ENCODE measurements at regions not wholly inside any gene's neighbourhood (a gene's known extent, or its start where the extent isn't known, plus 50 kb on each side); places are given as distances from the start of the nearest gene placed in this dataset.

DNA sequence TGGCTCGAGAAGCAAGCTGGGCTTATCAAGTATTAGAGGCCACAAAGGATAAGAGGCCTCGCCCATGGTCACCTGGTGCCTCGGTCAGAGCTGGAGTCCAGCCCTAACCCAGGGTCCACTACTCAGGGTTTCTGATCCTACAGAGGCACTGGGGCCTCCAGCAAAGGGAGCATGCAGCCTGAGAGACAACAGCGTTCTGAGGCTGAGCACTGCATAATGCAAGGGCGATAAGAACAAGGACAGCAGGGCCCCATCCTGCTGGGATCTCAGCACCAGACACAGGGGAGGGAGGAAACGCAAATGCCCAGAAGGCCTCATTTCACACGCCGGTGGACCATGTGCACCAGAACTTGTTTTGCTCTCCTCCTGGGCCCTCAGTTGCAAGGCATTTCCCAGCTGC, 63.0 kb downstream of the C5orf15 start:
- no peak for DNase-seq

DNA sequence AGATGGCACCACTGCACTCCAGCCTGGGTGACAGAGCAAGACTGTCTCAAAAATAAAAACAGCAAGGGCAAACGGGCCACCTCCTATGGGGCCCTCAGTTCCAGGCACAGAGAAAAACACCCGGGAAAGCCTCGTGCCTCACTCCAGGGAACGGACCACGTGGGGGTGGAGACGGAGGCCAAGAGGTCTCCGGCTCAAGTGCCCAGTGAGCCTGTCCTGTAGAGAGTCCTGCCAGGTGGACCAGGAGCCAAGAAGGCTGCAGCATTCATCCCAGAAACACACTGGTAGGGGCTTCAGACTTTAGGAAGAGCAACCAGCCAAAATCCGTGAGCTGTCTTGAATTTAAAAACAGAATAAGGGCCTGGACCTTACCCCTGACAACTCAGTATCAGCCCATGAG, 63.8 kb downstream of the C5orf15 start:
- DNase-seq = no peak

DNA sequence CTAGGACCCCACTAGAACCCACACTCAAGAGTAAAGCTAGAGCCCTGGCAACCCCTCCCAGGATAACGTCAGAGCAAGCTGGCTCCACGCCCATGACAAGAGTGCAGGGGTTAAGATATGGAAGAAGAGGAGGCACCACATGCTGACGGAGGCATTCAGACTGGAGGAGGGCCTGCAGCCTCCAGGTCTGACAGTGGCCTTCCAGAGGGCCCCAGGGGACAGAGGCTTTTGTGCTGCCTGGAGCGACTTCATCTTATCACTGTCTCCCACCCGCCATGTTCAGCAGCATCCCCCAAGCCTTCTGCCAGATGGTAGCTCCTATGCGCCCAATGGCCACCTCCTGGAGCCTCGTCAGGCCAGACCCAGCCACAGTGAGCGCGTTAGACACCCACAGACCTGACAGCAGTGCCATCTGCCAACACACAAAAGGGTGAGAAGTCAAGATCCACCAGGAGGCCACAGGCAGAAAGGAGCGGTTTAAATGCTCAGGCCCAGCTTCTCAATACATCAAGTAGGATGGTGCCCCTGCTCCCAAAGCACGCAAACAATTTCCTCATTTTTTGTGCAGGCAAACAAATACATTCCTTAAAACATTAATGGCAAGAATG, 65.8 kb downstream of the C5orf15 start:
- no peak for DNase-seq

DNA sequence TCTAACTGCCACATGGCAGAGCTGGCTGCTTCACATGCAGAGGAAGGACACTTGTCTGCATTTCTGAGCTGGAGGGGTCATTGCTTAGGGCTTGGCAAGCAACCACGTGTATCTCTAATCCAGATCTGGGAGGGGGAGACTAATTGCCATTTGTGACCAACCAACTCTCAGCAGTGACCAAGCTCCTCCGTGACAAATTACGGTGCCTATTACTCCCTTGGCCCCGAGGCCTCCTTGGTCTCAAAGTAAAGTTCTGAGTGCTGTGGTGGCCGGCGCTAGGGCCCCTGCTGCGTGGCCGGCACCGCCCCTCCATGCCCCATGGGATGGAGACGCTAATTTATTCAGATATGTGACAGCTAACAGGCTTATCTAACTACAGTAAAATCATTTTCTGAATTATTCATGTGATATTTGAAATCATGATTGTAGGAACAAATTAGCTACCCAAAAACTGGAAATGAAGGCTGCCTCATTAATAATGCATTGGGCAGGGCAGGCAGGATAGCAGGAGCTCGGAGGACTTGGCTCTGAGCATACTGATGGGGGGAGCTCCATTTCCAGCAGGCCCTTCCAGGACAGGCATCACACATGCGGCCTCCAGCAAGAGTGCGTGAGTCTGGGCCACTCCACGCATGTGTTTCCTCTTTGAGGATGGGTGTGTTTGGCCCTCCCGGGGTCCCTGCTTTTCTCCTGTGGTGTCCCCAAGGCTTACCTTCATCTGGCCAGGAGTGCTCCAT, 67.7 kb downstream of the C5orf15 start:
- DNase-seq = no peak

DNA sequence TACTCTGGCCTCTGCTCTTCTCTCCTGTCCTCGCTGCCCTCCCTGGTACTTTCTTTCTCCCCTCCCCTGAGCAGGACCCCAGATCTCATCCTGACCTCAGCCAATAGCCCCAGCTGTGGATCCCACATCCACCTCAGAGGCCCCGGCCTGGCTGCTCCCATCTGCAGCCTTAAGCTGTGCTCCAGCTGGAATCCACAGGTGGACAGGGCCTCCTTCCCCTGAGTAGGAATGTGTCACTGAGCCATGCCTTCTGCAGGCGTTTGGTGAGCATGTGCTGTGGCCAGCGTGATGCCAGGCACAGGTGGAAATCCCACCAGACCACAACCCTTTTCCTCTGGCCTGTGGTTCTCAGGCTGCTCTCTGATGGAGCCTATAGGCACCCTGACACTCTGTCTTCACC, 68.9 kb downstream of the C5orf15 start:
- no peak for DNase-seq

DNA sequence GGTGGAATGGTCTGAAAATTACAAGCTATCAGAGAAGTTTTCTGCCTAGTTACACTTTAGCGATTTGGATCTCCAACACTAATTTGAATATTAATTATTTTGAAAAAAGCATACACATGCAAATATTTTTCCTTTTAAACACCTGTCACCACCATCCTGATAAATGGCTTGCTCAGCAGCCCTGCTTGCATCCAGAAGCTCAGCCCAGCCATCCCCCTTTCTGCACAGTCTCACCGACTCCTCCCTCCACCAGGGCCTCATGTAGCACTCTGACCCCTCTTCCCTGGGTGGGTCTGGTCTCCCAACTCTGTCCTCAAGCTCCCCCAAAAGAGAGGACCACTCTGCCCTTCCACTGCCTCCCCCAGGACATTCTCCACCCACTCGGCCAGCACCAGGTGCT, 70.0 kb downstream of the C5orf15 start:
- DNase-seq = no peak

DNA sequence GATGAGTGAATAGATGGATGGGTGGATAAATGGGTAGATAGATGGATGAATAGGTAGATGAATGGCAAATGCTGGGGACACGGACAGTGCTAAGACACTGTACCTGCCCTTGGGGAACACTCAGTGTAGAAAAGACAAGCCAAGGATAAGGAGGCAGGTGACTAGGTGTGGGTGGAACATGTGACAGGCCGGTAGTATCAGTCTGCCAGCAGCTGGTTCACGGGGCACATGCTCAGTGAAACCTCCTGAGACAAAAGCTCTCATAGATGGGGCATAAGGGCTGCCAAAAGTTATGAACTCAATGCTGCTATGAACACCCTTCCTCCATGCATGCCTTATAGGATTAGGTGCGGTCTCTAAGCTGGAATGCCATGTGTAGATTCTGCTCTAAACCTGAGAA, 71.0 kb downstream of the C5orf15 start:
- DNase-seq = no peak

DNA sequence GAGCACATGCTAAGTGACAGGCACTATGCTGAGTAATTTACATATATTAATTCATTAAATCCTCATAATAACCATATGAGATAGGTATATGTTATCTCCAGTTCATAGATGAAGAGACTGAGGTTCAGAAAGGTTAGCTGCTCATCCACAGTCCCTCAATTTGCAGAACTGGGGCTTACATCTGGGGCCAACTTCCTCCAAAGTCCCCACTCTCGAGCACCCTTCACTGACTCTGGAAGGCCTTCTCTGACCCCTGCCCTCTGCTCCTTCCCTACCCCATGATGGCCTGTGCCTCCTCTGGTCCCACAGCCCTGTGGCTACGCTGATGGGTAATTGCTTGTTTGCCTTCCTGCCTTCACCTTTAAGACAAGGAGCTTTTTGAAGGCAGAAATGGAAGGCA, 71.6 kb downstream of the C5orf15 start:
- no peak for DNase-seq

DNA sequence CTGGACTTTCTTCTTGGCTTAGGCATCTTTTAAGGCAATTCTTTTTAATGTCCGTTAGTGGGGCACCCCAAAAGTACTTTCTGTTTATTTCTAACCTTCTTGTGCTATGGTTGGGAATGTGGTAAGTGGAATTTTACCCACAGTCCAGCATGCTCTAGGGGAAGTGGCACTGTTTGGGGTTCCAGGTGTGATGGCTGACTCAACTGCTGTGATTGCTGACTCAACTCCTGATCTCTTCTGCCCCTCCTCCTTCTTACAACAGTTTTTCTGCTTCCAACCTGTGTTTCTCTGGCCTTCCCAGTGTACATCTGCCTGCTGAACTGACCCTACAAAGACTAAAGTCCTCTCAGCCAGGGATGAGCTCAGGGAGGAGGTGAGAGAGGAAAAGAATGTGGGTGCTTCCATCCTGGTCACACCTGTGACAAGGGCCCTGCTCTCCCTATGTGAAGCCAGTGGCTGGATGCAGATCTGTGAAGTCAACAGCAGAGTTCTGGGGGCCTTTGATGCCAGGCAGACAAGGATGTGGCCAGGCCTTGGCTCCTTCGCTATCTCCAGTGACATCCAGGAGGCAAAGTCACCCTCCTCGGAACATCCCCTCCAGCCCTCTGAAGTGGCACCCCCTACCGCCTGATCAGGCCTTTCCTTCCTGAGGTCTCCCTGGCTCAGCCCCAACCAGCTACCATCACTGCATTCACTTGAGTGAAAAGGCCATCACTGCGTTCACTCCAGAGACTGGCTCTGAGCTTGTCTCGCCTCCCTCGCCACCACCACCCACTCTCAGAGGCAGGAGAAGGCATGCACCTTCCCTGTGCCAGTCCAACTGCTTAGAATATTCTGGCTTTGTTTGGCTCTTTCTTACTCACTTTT, 72.2 kb downstream of the C5orf15 start:
- DNase-seq = no peak

DNA sequence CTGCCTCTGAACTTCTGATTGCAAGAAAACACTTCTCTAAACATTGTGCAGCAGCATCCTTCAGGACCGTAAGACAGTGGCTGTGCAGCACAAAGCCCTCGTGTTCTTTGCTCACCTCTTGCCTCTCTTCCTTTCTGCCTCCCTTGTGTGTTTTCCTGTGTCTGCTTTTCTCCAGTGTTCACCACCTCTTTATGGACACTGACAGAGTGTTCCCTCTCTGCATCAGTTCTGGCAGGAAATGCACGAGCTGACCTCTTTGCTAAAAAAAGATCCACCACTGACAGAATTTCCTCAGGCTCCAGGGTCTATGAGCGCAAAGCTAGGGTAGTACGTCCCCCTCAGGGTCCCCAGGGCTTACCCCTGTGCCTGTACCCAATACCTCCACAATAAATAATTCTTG, 74.3 kb downstream of the C5orf15 start:
- DNase-seq = no peak

DNA sequence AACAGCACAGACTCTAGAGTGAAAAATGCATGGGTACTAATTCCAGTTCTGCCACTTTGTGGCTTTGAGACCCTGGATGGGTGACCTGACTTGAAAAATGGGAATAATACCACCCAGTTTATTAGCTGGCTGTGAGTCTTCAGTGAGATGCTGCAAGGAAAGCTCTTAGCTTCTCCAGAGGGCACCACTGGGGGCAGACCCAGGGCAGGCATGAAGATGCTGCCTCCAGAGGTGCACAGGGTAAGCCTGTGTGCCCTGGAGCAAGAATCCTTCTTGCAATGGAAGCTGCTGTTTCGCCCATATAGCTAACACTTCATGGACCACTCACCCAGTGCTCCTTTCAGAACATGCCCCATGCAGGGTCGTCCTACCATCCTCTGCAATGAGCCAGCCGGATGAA, 75.7 kb downstream of the C5orf15 start:
- DNase-seq = no peak

DNA sequence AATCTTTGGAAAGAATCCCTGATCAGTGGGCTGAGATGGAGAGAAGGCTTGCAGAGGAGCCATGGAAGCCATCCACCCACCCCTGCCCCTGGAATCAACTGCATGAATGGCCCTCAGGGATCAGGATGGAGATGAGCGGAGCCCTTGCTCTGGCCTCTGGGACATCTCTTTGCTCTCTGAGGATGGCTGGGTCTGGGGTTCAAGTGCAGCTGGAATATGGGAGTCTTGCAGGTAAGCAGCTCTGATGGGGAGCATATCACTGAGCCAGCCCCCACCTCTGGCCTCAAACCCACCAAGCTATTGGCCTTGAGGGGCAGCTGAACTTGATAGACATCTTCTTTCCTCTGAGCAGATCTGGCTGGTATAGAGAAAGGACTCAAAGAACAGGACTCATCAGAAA, 76.1 kb downstream of the C5orf15 start:
- no peak for DNase-seq

DNA sequence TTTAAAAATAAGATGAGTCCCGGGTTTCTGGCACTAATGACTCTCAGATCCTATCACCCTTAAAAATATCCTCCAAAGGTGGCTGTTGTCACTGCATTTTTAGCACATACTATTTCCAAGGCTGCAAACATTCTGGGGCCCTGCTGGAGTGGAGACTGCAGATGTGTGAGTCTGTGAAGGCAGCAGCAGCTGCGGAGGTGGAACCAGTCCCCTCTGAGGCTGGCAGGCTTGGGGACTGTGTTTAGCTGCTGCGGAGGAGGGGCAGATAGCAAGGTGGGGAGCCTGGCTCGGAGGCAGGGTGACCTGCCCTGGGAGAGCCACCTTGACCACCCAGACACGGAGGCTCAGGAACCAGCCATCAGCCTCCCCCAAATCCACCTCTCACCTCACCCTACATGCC, 77.0 kb downstream of the C5orf15 start:
- no peak for DNase-seq

DNA sequence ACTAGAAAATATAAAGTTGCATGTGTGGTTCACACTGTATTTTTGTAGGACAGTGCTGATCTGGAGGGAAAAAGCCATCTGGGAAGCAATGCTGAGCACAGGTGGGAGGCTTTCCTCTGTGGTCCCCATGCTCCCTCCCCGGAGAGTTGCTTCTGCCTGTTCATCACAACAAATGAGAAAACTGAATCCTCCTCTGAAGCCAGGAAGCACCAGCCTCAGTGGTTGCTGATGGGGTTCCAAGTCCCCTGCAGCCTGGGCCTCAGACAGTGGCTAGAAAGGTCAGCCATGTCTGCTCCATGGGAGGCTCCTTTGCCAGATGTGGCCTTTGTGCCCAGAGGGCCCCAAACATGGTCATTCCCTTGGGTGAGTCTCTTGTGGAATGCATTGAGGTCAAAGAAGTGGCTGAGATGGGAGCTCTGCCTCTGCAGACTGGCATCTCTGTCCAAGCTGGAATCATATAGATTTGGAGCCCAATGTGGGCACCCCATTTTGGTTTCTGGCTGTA, 77.6 kb downstream of the C5orf15 start:
- no peak for DNase-seq

DNA sequence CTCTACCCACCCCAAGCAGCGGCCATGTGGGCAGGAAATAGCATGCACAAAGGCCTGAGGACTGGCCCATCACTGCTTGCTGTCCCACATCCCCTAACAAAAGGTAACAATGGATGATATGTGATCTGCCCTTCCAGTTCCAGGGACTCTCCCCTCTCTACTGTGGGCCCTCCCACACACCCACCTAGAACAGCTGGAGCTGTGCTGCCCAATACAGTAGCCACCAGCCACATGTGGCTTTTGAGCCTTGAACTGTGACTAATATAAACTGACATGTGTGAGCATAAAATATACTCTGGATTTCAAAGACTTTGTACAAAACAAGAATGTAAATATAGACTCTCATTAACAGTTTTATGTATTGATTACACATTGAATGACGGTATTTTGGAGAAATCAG, 78.1 kb downstream of the C5orf15 start:
- no peak for DNase-seq

DNA sequence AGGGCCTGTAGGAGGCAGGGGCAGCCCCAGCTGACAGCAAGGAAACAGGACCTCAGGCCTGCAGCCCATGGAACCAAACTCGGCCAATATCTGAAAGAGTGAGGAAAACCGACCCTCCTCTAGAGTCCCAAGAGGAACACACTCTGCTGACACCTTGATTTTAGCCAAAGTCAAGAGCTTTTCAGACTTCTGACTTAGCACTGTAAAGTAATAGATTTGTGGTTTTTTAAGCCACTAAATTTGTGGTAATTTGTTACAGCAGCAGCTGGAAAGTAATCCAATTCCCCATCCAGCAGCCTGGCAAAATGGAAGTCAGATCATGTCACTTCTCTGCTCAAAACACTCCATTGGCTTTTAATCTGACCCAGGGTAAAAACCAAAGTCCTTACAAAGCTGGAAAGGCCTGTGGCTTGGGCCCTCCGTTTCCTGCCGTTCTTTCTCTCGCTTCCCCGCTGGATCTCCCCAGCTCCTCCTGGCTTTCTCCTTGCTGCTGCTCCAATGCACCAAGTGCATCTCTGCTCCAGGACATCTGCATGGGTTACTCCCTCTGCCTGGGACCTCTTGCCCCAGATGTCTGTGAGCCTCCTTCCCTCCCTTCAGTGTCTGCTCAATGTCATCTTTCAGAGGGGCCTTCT, 79.0 kb downstream of the C5orf15 start:
- DNase-seq = no peak

DNA sequence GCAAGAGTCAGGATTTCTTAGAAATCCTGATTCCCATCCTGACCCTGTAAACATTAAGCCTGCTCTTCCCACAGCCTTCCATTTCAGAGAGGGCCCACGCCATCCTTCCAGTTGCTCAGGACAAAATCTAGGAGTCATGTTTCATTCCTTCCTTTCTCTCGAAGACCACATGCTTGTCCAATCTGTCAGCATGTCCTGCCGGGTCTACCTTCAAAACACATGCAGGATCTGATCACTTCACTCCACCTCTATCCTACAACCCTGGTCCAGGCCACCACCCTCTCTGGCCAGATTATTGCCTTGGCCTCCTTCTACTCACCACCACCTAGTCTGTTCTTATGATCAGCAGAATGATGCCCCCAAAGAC, 79.8 kb downstream of the C5orf15 start:
- DNase-seq = no peak

DNA sequence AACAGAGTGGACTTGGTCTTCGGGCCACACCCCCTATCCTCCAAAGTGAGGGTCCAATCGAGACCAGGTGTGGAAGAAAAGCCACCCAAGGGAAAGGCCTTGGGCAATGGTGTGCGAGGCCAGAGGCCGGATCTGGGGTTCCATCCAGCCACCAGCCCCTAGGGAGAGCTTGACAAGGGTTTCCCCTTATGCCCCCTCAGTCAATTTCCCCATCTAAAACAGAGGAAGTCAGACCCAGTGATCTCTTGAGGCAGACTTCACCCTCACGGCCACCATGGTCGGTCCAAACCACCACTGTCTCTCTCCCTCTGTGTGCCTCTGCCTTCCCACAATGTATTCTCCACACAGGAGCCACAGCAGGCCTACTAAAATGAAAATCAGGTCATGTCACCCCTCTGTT, 82.9 kb downstream of the C5orf15 start:
- no peak for DNase-seq

DNA sequence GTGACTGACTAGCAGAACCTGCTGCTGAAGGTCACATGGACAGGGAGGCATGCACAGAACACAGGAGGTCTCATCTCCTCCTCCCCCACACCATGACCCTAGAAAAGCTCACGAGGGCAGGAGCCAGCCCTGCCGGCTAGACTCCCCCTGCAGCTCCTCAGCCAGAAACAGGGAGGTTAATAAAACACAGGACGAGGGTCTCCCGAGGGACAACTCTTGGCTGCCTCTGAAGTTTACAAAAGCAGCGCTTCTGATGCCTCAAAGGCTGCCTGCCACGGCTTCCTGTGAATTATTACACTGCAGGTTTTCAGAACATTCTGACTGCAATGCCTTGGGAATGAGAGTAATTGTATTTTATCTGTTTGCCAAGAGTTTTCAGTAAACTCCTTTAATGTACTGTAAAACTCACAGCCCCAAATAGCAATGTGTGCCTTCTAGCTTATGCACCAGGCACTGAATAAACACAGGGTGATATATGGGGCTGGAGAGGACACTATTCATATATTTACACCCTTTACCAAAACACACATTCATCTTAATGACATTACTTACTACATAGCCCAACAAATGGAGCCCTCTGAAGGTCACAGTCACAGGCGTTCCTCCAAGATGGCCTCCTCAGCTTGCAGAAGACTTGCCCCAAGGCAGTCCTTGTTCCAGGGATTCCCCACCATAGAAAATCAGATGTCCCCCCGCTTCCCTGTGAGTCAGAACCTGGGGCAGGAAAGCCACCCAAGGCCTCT, 83.7 kb downstream of the C5orf15 start:
- no peak for DNase-seq

DNA sequence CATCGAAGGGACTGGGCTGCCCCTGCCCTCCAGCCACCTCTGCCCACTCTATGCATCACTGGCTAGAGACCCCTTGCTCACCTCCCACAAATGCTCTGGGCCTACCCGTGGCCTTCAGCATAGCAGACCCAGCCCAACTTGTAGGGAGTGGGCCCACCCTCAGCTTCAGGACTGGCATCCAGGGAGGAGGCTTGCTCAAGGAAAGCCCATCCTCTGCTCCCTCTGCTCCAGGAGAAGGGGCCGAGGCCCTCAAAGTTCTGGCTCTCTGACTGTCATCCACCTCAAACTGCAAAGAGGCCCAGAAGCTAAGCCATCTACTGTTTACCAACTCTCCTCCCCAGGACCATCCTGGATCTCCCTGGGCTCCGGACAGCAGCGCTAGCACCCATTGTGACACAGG, 84.5 kb downstream of the C5orf15 start:
- DNase-seq = no peak

DNA sequence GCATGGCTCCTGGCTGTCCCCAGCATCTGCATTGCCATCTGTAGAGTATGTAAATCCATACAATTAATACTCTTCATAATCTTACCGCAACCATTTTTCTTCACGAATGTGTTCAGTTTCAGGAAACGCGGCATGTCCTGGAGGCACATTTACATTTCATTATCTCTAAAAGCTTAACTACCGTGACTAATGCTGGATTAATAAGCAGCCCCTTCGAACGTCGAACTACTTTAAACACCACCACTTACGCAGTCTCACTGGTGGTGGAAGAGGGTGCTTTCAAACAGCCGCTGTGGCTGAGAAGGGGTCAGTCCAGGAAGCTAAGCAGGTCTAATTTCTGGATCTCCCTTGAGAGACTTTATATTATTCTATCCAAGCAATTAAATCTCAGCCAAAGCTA, 85.6 kb downstream of the C5orf15 start:
- no peak for DNase-seq

DNA sequence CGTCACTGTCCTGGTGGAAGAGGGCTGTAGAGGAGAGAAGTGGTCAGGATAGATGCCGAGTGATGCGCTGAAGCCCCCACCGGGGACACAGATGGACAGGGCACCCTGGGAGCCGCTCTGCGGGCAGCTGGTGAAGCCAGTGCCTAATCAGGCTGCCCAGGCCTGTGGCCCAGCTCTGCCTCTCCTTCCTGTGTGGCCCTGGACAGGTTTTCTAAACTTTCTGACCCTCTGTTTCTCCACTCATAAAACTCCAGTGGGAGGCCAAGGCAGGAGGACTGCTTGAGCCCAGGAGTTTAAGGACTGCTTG, 86.1 kb downstream of the C5orf15 start:
- DNase-seq = no peak
